Mesenchymal stem cell (in vitro differentiated cells and primary cell): ENCODE measurements at regions not wholly inside any gene's neighbourhood (a gene's known extent, or its start where the extent isn't known, plus 50 kb on each side); places are given as distances from the start of the nearest gene placed in this dataset.

Source experiments
- DNase-seq: peaks from one replicate; pipeline ENCODE4 v3.0.0-alpha.2; 2013
- H2AFZ ChIP-seq: one replicate; pipeline ENCODE4 v1.6.1; 2013; ENCODE audit warnings: low read depth, mild to moderate bottlenecking, control low read depth, inconsistent platforms, low read length, moderate library complexity
- H2AK5ac ChIP-seq: 2 replicates; pipeline ENCODE4 v1.6.1; 2013; ENCODE audit warnings: low read length, moderate library complexity, mild to moderate bottlenecking, inconsistent platforms; ENCODE audit not compliant: severe bottlenecking
- H2BK120ac ChIP-seq: one replicate; pipeline ENCODE4 v1.6.1; 2013; ENCODE audit warnings: low read depth, mild to moderate bottlenecking, inconsistent platforms, low read length, moderate library complexity
- H2BK12ac ChIP-seq, 2 experiments: one replicate each; pipeline ENCODE4 v1.6.1; 2013; ENCODE audit warnings: inconsistent platforms in 2 of 2, low read length in 2 of 2, mild to moderate bottlenecking in 2 of 2, moderate library complexity in 2 of 2, control low read depth in 1 of 2
- H2BK15ac ChIP-seq: one replicate; pipeline ENCODE4 v1.6.1; 2013; ENCODE audit warnings: mild to moderate bottlenecking, low read depth, inconsistent platforms; ENCODE audit not compliant: poor library complexity, severe bottlenecking
- H2BK5ac ChIP-seq: 2 replicates; pipeline ENCODE4 v1.6.1; 2013; ENCODE audit warnings: low read depth, mild to moderate bottlenecking, low read length, control low read depth, inconsistent platforms; ENCODE audit not compliant: poor library complexity, severe bottlenecking
- H3K14ac ChIP-seq, 2 experiments: one replicate each; pipeline ENCODE4 v1.6.1; 2013; ENCODE audit warnings: inconsistent platforms in 2 of 2, low read length in 2 of 2, control low read depth in 1 of 2, mild to moderate bottlenecking in 1 of 2, moderate library complexity in 1 of 2
- H3K18ac ChIP-seq, 2 experiments: one replicate each; pipeline ENCODE4 v1.6.1; 2013; ENCODE audit warnings: inconsistent platforms in 2 of 2, low read length in 2 of 2, control low read depth in 1 of 2, low read depth in 1 of 2, mild to moderate bottlenecking in 1 of 2
- H3K23ac ChIP-seq, 2 experiments: one replicate each; pipeline ENCODE4 v1.6.1; 2013; ENCODE audit warnings: inconsistent platforms in 2 of 2, low read length in 2 of 2, mild to moderate bottlenecking in 2 of 2, moderate library complexity in 2 of 2, control low read depth in 1 of 2
- H3K27ac ChIP-seq: 2 replicates; pipeline ENCODE4 v1.5.1; 2013; ENCODE audit warnings: mild to moderate bottlenecking, moderate library complexity, low read length, control low read depth, inconsistent platforms; ENCODE audit not compliant: poor library complexity, severe bottlenecking
- H3K27me3 ChIP-seq, 2 experiments: 2 replicates each; pipeline versions ENCODE4 v1.6.1 to v1.7.0; 2013; ENCODE audit warnings: low read length in 2 of 2, mild to moderate bottlenecking in 2 of 2, moderate library complexity in 2 of 2, control low read depth in 1 of 2, inconsistent platforms in 1 of 2; ENCODE audit not compliant: control insufficient read depth in 1 of 2, insufficient read depth in 1 of 2
- H3K36me3 ChIP-seq, 2 experiments: 2 replicates each; pipeline versions ENCODE4 v1.6.1 to v1.7.0; 2013; ENCODE audit warnings: low read length in 2 of 2, control low read depth in 1 of 2, inconsistent platforms in 1 of 2, low read depth in 1 of 2, mild to moderate bottlenecking in 1 of 2; ENCODE audit not compliant: insufficient read depth in 2 of 2, control insufficient read depth in 1 of 2
- H3K4ac ChIP-seq, 2 experiments: one replicate each; pipeline ENCODE4 v1.6.1; 2013; ENCODE audit warnings: inconsistent platforms in 2 of 2, low read length in 2 of 2, mild to moderate bottlenecking in 2 of 2, moderate library complexity in 2 of 2, control low read depth in 1 of 2, low read depth in 1 of 2
- H3K4me1 ChIP-seq: 2 replicates; pipeline ENCODE4 v1.6.1; 2013; ENCODE audit warnings: low read depth, low read length, control low read depth; ENCODE audit not compliant: control insufficient read depth, insufficient read depth
- H3K4me2 ChIP-seq: 2 replicates; pipeline ENCODE4 v1.6.1; 2013; ENCODE audit warnings: low read length, mild to moderate bottlenecking, inconsistent platforms; ENCODE audit not compliant: poor library complexity, severe bottlenecking
- H3K4me3 ChIP-seq, 2 experiments: 2 replicates each; pipeline versions ENCODE4 v1.5.1 to v1.7.0; 2013; ENCODE audit warnings: low read length in 2 of 2, mild to moderate bottlenecking in 2 of 2, control low read depth in 1 of 2, low read depth in 1 of 2; ENCODE audit not compliant: insufficient read depth in 1 of 2
- H3K79me1 ChIP-seq: replicated peaks from 2 replicates; pipeline ENCODE4 v1.6.1; 2013; ENCODE audit warnings: mild to moderate bottlenecking, control low read depth, low read length, inconsistent platforms; ENCODE audit not compliant: poor library complexity, severe bottlenecking
- H3K9ac ChIP-seq: 2 replicates; pipeline ENCODE4 v1.7.0; 2013; ENCODE audit warnings: mild to moderate bottlenecking, low read length, moderate library complexity
- H3K9me3 ChIP-seq: 2 replicates; pipeline ENCODE4 v1.7.0; 2013; ENCODE audit warnings: mild to moderate bottlenecking, low read length; ENCODE audit not compliant: control insufficient read depth
- H4K8ac ChIP-seq: one replicate; pipeline ENCODE4 v1.6.1; 2013; ENCODE audit warnings: inconsistent platforms, mild to moderate bottlenecking, low read length, moderate library complexity
- H4K91ac ChIP-seq: one replicate; pipeline ENCODE4 v1.6.1; 2013; ENCODE audit warnings: mild to moderate bottlenecking, low read length, inconsistent platforms
- WGBS: methylation state at CpG from one replicate; pipeline ENCODE4 v1.1.7; 2013; ENCODE audit warnings: mixed read lengths; 5-methylcytosine and 5-hydroxymethylcytosine counted together

GRCh38 chr7:25381818-25382589, 153.7 kb upstream of the NPVF start:
- Histone ChIP-seq H2BK120ac (no peak overlapping the region), H3K79me1 (no peaks in the 10 kb centered on the region), H4K91ac (no peak overlapping the region), H3K14ac (no peak overlapping the region), H3K4me2 (no peak overlapping the region), H3K4me3 (no peak overlapping the region), H3K18ac (no peak overlapping the region), H3K9me3 (no peaks in the 10 kb centered on the region), H2AFZ (no peak overlapping the region), H3K4me1 (no peaks in the 10 kb centered on the region), H2BK5ac (no peak overlapping the region), H3K23ac (no peak overlapping the region), H3K27me3 (peaks cover 11 to 17% of the 10 kb centered on the region in 2 experiments), H3K27ac (no peak overlapping the region), H2BK15ac (no peak overlapping the region), H3K4ac (no peak overlapping the region), H3K9ac (no peak overlapping the region), H2BK12ac (no peak overlapping the region), H2AK5ac (no peak overlapping the region), H3K36me3 (no peaks in the 10 kb centered on the region), H4K8ac (no peak overlapping the region)
- WGBS, result 63% methylated on average over 4 of the region's 4 CpGs
- DNase-seq, result no peak

- H3K79me1 ChIP-seq, result no peaks in the 10 kb centered on the region
- no peak for DNase-seq
- no peak overlapping the region for H2BK5ac ChIP-seq
- H3K14ac ChIP-seq, result no peak overlapping the region
- H2BK15ac ChIP-seq, result no peak overlapping the region
- H4K8ac ChIP-seq, result no peak overlapping the region
- peaks cover 11 to 17% of the 10 kb centered on the region in 2 experiments for H3K27me3 ChIP-seq
- H3K9me3 ChIP-seq, result no peaks in the 10 kb centered on the region
- no peak overlapping the region for H3K9ac ChIP-seq
- H3K27ac ChIP-seq, result no peak overlapping the region
- H2BK12ac ChIP-seq, result no peak overlapping the region
- no peak overlapping the region for H2BK120ac ChIP-seq
- no peak overlapping the region for H3K4ac ChIP-seq
- H4K91ac ChIP-seq, result no peak overlapping the region
- WGBS, result 71% methylated on average over 4 of the region's 4 CpGs
- no peak overlapping the region for H2AFZ ChIP-seq
- H3K18ac ChIP-seq, result no peak overlapping the region
- H3K23ac ChIP-seq, result no peak overlapping the region
- H3K4me3 ChIP-seq, result no peak overlapping the region
- no peak overlapping the region for H3K4me2 ChIP-seq
- H2AK5ac ChIP-seq, result no peak overlapping the region
- no peaks in the 10 kb centered on the region for H3K4me1 ChIP-seq
- no peaks in the 10 kb centered on the region for H3K36me3 ChIP-seq
These were observed 154.6 kb upstream of the NPVF start for GRCh38 chr7:25382869-25383268.

- Histone ChIP-seq H3K23ac (no peak overlapping the region), H2BK5ac (no peak overlapping the region), H2BK120ac (no peak overlapping the region), H3K27me3 (peaks cover 11 to 17% of the 10 kb centered on the region in 2 experiments), H2AK5ac (no peak overlapping the region), H3K4me2 (no peak overlapping the region), H2BK12ac (no peak overlapping the region), H3K27ac (no peak overlapping the region), H4K8ac (no peak overlapping the region), H3K4me3 (no peak overlapping the region), H3K36me3 (no peaks in the 10 kb centered on the region), H2AFZ (no peak overlapping the region), H3K14ac (no peak overlapping the region), H3K79me1 (no peaks in the 10 kb centered on the region), H3K9ac (no peak overlapping the region), H3K18ac (no peak overlapping the region), H3K4me1 (no peaks in the 10 kb centered on the region), H4K91ac (no peak overlapping the region), H3K9me3 (no peaks in the 10 kb centered on the region), H3K4ac (no peak overlapping the region), H2BK15ac (no peak overlapping the region)
- DNase-seq, result no peak
- 40% methylated on average over 2 of the region's 2 CpGs for WGBS
These were observed 155.1 kb upstream of the NPVF start for GRCh38 chr7:25383402-25383801.

GRCh38 chr7:25384788-25385505, 156.7 kb upstream of the NPVF start:
- H4K91ac ChIP-seq, result no peak overlapping the region
- H2AFZ ChIP-seq, result no peak overlapping the region
- no peak overlapping the region for H3K9ac ChIP-seq
- H3K23ac ChIP-seq, result no peak overlapping the region
- no peak overlapping the region for H2BK12ac ChIP-seq
- peaks cover 11 to 17% of the 10 kb centered on the region in 2 experiments for H3K27me3 ChIP-seq
- no peak overlapping the region for H2BK120ac ChIP-seq
- H3K4me3 ChIP-seq, result no peak overlapping the region
- H4K8ac ChIP-seq, result no peak overlapping the region
- H3K18ac ChIP-seq, result no peak overlapping the region
- H3K9me3 ChIP-seq, result no peaks in the 10 kb centered on the region
- no peaks in the 10 kb centered on the region for H3K36me3 ChIP-seq
- no peak overlapping the region for H2BK15ac ChIP-seq
- H2AK5ac ChIP-seq, result no peak overlapping the region
- no peaks in the 10 kb centered on the region for H3K79me1 ChIP-seq
- no peak for DNase-seq
- whole genome bisulfite sequencing, result 92% methylated on average over 6 of the region's 7 CpGs
- H2BK5ac ChIP-seq, result no peak overlapping the region
- no peak overlapping the region for H3K27ac ChIP-seq
- no peaks in the 10 kb centered on the region for H3K4me1 ChIP-seq
- no peak overlapping the region for H3K4ac ChIP-seq
- H3K4me2 ChIP-seq, result no peak overlapping the region
- H3K14ac ChIP-seq, result no peak overlapping the region
